MM.1S (cell line): ENCODE measurements at regions not wholly inside any gene's neighbourhood (a gene's known extent, or its start where the extent isn't known, plus 50 kb on each side); places are given as distances from the start of the nearest gene placed in this dataset.

Experiments used
- DNase-seq: peaks from one replicate; pipeline ENCODE4 v3.0.0-alpha.2; 2015
- H2AFZ ChIP-seq: fragments of 300-600 bp; sonication (generic); 2 replicates; pipeline ENCODE4 v1.6.0; 2016; ENCODE audit warnings: antibody characterized with exemption, low read length
- H3F3A ChIP-seq: fragments of 300-600 bp; sonication (generic); 2 replicates; pipeline ENCODE4 v1.6.1; 2016; ENCODE audit warnings: mild to moderate bottlenecking, antibody characterized with exemption, low read length, moderate library complexity, mixed read lengths; ENCODE audit not compliant: insufficient read depth
- H3K27ac ChIP-seq: fragments of 300-600 bp; sonication (generic); 2 replicates; pipeline ENCODE4 v1.5.1; 2016; ENCODE audit warnings: mild to moderate bottlenecking, low read length
- H3K27me3 ChIP-seq: fragments of 300-600 bp; sonication (generic); replicated peaks from 2 replicates; pipeline ENCODE4 v1.6.0; 2016; ENCODE audit warnings: low read length; ENCODE audit not compliant: insufficient read depth
- H3K36me3 ChIP-seq: fragments of 300-600 bp; sonication (generic); replicated peaks from 2 replicates; pipeline ENCODE4 v1.6.1; 2016; ENCODE audit warnings: mild to moderate bottlenecking, low read length, mixed read lengths; ENCODE audit not compliant: insufficient read depth
- H3K4me1 ChIP-seq: fragments of 300-600 bp; sonication (generic); 2 replicates; pipeline ENCODE4 v1.6.1; 2016; ENCODE audit warnings: low read length, mixed read lengths
- H3K4me2 ChIP-seq: fragments of 300-600 bp; sonication (generic); 2 replicates; pipeline ENCODE4 v1.6.0; 2016; ENCODE audit warnings: low read depth, low read length
- H3K4me3 ChIP-seq: fragments of 300-600 bp; sonication (generic); 2 replicates; pipeline ENCODE4 v1.5.1; 2016; ENCODE audit warnings: low read length, mixed read lengths
- H3K79me2 ChIP-seq: fragments of 300-600 bp; sonication (generic); 2 replicates; pipeline ENCODE4 v1.6.1; 2016; ENCODE audit warnings: mixed run types, low read length, mixed read lengths
- H3K9ac ChIP-seq: fragments of 300-600 bp; sonication (generic); 2 replicates; pipeline ENCODE4 v1.6.1; 2016; ENCODE audit warnings: low read length, mixed read lengths
- H3K9me2 ChIP-seq: fragments of 300-600 bp; sonication (generic); replicated peaks from 2 replicates; pipeline ENCODE4 v1.6.1; 2016; ENCODE audit warnings: mild to moderate bottlenecking, low read length, mixed read lengths; ENCODE audit not compliant: insufficient read depth
- H3K9me3 ChIP-seq: fragments of 300-600 bp; sonication (generic); replicated peaks from 2 replicates; pipeline ENCODE4 v1.6.1; 2016; ENCODE audit warnings: mild to moderate bottlenecking, low read length, mixed read lengths; ENCODE audit not compliant: insufficient read depth
- H4K20me1 ChIP-seq: fragments of 300-600 bp; sonication (generic); 2 replicates; pipeline ENCODE4 v1.6.1; 2016; ENCODE audit warnings: mild to moderate bottlenecking, low read length, moderate library complexity, mixed read lengths; ENCODE audit not compliant: insufficient read depth
- EZH2 ChIP-seq: fragments of 300-600 bp; sonication (generic); optimal IDR thresholded peaks from 2 replicates; pipeline ENCODE3; 2017; ENCODE audit warnings: low read depth, mild to moderate bottlenecking, antibody characterized with exemption, low read length, mixed read lengths
- EZH2phosphoT487 ChIP-seq: fragments of 300-600 bp; sonication (generic); IDR thresholded peaks from 2 replicates; pipeline ENCODE4 v1.6.1; 2018; ENCODE audit warnings: antibody characterized with exemption, low read length
- TF ChIP-seq, protein P1 (sequence below): fragments of 300-600 bp; sonication (generic); IDR thresholded peaks from 2 replicates; pipeline ENCODE4 v1.5.1; 2016; ENCODE audit warnings: antibody characterized with exemption, low read length, mixed read lengths

DNA sequence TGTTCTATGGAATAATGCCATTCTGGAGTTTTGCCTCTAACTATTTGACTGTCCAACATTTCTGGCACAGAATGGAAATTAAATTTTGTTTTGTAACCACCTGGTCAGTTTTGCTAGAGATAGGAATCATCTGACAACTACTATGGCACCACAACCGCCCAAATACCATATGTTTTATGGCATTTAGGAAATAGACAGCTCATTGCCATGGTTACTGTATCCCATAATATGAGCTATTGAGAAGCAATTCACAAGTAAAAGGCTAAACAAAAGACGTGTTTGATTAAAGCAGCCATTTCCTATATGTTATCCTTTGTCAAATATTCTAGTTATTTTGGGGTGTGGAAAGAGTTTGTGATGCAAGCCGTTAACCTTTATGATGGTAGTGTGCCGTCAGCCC lies 1105.3 kb upstream of the LCORL start:
- no peak for DNase-seq
- no peak overlapping the region for H2AFZ ChIP-seq
- H3K9ac ChIP-seq = no peak overlapping the region
- H3K9me2 ChIP-seq = no peaks in the 10 kb centered on the region
- H3K27me3 ChIP-seq = no peaks in the 10 kb centered on the region
- H3K4me3 ChIP-seq = no peak overlapping the region
- H3F3A ChIP-seq = no peaks in the 10 kb centered on the region
- no peaks in the 10 kb centered on the region for H3K79me2 ChIP-seq
- H3K9me3 ChIP-seq = no peaks in the 10 kb centered on the region
- no peaks in the 10 kb centered on the region for H4K20me1 ChIP-seq
- no peaks in the 10 kb centered on the region for H3K36me3 ChIP-seq
- no peaks in the 10 kb centered on the region for H3K4me1 ChIP-seq
- H3K27ac ChIP-seq = no peak overlapping the region
- TF ChIP-seq, protein P1, sequence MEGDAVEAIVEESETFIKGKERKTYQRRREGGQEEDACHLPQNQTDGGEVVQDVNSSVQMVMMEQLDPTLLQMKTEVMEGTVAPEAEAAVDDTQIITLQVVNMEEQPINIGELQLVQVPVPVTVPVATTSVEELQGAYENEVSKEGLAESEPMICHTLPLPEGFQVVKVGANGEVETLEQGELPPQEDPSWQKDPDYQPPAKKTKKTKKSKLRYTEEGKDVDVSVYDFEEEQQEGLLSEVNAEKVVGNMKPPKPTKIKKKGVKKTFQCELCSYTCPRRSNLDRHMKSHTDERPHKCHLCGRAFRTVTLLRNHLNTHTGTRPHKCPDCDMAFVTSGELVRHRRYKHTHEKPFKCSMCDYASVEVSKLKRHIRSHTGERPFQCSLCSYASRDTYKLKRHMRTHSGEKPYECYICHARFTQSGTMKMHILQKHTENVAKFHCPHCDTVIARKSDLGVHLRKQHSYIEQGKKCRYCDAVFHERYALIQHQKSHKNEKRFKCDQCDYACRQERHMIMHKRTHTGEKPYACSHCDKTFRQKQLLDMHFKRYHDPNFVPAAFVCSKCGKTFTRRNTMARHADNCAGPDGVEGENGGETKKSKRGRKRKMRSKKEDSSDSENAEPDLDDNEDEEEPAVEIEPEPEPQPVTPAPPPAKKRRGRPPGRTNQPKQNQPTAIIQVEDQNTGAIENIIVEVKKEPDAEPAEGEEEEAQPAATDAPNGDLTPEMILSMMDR = no peak
- no peak for TF ChIP-seq EZH2
- TF ChIP-seq EZH2phosphoT487 = no peak
- H3K4me2 ChIP-seq = no peak overlapping the region

DNA sequence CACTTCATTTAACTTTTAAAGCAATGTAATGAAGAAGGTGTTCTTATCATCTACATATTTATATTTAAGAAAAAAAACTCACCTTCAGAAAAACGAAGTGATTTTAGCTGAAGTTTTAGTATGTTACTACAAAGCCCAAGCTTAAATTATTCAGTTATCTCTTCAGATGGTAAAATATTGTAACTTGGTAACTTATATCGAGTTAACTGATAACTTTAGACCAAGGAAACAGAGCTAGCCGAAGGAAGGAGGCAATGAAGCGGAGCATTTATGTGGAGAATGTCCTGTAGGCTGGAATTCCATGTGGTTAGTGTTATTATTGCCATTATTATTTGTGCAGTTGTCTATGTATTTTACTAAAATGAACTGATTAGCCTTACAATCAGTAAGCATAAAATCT lies 1102.1 kb upstream of the LCORL start:
- Histone ChIP-seq H2AFZ (no peak overlapping the region), H3K4me2 (no peak overlapping the region), H3K4me1 (no peaks in the 10 kb centered on the region), H4K20me1 (no peaks in the 10 kb centered on the region), H3K4me3 (no peak overlapping the region), H3K36me3 (no peaks in the 10 kb centered on the region), H3K9me3 (no peaks in the 10 kb centered on the region), H3K27me3 (no peaks in the 10 kb centered on the region), H3K9ac (no peak overlapping the region), H3K27ac (no peak overlapping the region), H3F3A (no peaks in the 10 kb centered on the region), H3K9me2 (no peaks in the 10 kb centered on the region), H3K79me2 (no peaks in the 10 kb centered on the region)
- TF ChIP-seq EZH2 (no peak), EZH2phosphoT487 (no peak)
- TF ChIP-seq, protein P1 = no peak
- no peak for DNase-seq

DNA sequence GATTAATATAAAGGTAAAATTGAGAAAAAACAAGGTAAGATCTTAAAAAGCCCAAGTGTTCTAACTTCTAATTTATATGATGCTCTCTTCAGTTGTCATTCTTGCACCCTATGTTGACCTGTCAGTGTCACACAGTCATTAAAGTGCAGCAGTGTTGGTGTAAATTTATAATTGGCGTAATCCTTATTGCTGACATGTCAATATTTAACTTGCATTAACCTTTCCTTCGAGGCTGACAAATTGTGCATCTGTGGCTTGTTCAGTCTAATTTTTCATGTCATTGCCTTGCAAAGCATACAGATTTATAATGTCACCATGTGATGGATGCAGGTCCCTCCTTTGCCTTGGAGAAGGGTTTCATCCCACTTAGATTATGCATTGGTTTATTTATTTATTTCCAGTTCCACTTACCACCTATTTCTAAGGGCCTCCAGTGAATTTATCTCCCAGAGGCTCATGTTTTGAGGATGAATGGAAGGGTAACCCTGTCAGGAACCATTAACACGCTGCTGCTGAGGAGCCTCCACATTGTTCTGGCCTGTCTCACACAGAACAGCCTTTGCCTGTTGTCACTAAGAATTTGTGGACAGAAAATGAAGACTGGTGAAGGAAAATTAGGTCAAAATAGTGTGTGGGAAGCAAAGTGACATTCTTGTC lies 1098.5 kb upstream of the LCORL start:
- Histone ChIP-seq H2AFZ (no peak overlapping the region), H3K4me3 (no peak overlapping the region), H3K27me3 (no peaks in the 10 kb centered on the region), H3K79me2 (no peaks in the 10 kb centered on the region), H3K4me2 (no peak overlapping the region), H3F3A (no peaks in the 10 kb centered on the region), H3K36me3 (no peaks in the 10 kb centered on the region), H3K9me2 (no peaks in the 10 kb centered on the region), H3K27ac (no peak overlapping the region), H3K9me3 (no peaks in the 10 kb centered on the region), H3K9ac (no peak overlapping the region), H3K4me1 (peaks cover 6% of the 10 kb centered on the region; the same call in 1 of the 2 replicates), H4K20me1 (no peaks in the 10 kb centered on the region)
- TF ChIP-seq, protein P1 = no peak
- TF ChIP-seq EZH2phosphoT487 = no peak
- no peak for DNase-seq
